ENCODE measurements at regions not wholly inside any gene's neighbourhood (a gene's known extent, or its start where the extent isn't known, plus 50 kb on each side); places are given as distances from the start of the nearest gene placed in this dataset.

DNA sequence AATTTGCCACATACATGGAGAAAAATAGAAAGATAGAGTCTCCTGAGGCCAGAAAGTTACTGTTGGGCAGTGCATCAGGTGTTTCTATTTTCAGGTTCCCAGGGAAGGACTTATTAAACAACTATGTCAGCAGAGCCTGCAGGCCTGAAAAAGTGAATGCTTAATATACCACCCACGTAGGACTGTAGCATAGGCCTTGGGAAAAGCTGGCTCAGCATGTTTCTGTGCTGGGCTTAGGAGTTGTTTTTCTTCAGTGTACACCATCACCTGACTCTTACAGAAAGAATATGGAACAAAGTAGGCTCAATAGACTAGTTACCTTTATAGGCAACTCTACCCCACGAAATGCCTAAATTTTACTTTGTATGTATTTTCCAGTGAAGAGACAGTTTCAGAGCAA lies 1385.9 kb downstream of the FAM133A start:
- Histone ChIP-seq H3K4me1 (ENCODE audit: control insufficient read depth in 1 of 2, extremely low read depth in 1 of 2, insufficient read depth in 2 of 2, low read length in 2 of 2) (no peaks in the 10 kb centered on the region), H3K27ac (ENCODE audit: low read length) (no peak overlapping the region), H3K9me3 (no peaks in the 10 kb centered on the region), H3K27me3 (replicated peaks in 1 of 2; ENCODE audit: control insufficient read depth in 2 of 2, extremely low read depth in 1 of 2, insufficient read depth in 2 of 2, low read length in 1 of 2) (no peaks in the 10 kb centered on the region), H3K4me3 (ENCODE audit: control insufficient read depth in 1 of 2, extremely low read depth in 1 of 2, low read length in 1 of 2) (no peak overlapping the region), H3K36me3 (ENCODE audit: control insufficient read depth in 2 of 2, extremely low read depth in 1 of 2, insufficient read depth in 1 of 2, low read length in 1 of 2) (no peaks in the 10 kb centered on the region)
- no peaks in the 10 kb centered on the region for H3K9me3 Mint-ChIP-seq
- H3K27me3 Mint-ChIP-seq: no peaks in the 10 kb centered on the region
- no peaks in the 10 kb centered on the region for H3K36me3 Mint-ChIP-seq
- CTCF ChIA-PET: no interaction called here
- POLR2A ChIA-PET: no interaction called here
- H3K4me3 Mint-ChIP-seq: no peak overlapping the region
- DNase-seq: no peak
- no peaks in the 10 kb centered on the region for H3K4me1 Mint-ChIP-seq
- ATAC-seq (replicated peaks in 1 of 4): no peak
- H3K27ac Mint-ChIP-seq: no peak overlapping the region
- no CpG with 5 or more reads among the region's 2 CpGs for WGBS (ENCODE audit: insufficient coverage)

DNA sequence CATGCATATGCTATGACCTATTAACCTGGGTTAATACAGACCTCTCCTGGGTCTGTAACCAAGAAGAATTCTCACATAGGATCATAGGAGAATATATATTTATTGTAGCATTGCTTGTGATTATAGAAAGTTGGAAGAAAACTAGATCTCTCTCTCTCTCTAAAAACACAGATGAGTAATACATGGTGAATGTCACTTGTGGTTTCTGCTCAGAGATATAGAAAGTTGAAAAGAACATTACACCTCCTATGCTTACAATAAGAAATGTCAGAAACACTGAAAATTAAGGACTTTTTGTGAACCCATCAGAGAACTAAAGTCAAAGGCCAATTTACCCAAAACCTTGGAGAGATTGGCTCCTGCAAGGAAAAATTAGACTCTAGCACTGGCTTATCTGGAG lies 1389.5 kb downstream of the FAM133A start:
- Mint-ChIP-seq H3K36me3 (no peaks in the 10 kb centered on the region), H3K9me3 (no peaks in the 10 kb centered on the region), H3K27me3 (no peaks in the 10 kb centered on the region), H3K4me3 (no peak overlapping the region), H3K27ac (no peak overlapping the region), H3K4me1 (no peaks in the 10 kb centered on the region)
- Histone ChIP-seq H3K4me1 (ENCODE audit: control insufficient read depth in 1 of 2, extremely low read depth in 1 of 2, insufficient read depth in 2 of 2, low read length in 2 of 2) (no peaks in the 10 kb centered on the region), H3K36me3 (ENCODE audit: control insufficient read depth in 2 of 2, extremely low read depth in 1 of 2, insufficient read depth in 1 of 2, low read length in 1 of 2) (no peaks in the 10 kb centered on the region), H3K4me3 (ENCODE audit: control insufficient read depth in 1 of 2, extremely low read depth in 1 of 2, low read length in 1 of 2) (no peak overlapping the region), H3K27ac (ENCODE audit: low read length) (no peak overlapping the region), H3K27me3 (replicated peaks in 1 of 2; ENCODE audit: control insufficient read depth in 2 of 2, extremely low read depth in 1 of 2, insufficient read depth in 2 of 2, low read length in 1 of 2) (no peaks in the 10 kb centered on the region), H3K9me3 (no peaks in the 10 kb centered on the region)
- ChIA-PET POLR2A (no interaction called here), CTCF (no interaction called here)
- DNase-seq (no peak), ATAC-seq (replicated peaks in 1 of 4) (no peak)

DNA sequence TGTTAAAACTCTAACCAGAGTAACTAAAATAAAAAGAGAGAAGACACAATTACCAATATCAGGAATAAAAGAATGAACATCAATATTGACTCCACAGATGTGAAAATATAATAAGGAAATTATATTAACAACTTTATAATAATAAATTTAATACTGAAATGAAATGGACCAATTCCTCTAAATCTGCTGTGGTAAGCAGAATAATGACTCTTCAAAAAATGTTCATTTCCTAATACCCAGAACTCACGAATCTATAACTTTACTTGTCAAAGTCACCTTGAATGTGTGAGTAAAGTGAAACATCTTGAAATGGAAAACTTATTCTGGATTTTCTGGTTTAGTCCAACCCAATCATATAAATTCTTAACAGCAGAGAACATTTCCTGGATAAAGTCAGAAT lies 1391.1 kb downstream of the FAM133A start:
- Mint-ChIP-seq H3K36me3 (no peaks in the 10 kb centered on the region), H3K4me3 (no peak overlapping the region), H3K4me1 (no peaks in the 10 kb centered on the region), H3K27ac (no peak overlapping the region), H3K27me3 (no peaks in the 10 kb centered on the region), H3K9me3 (peaks cover 0 to 2% (median 0%) of the 10 kb centered on the region in 3 donors)
- DNase-seq (no peak), ATAC-seq (replicated peaks in 1 of 4) (no peak)
- H3K4me3 ChIP-seq (ENCODE audit: control insufficient read depth in 1 of 2, extremely low read depth in 1 of 2, low read length in 1 of 2): no peak overlapping the region
- CTCF ChIA-PET: no interaction called here
- POLR2A ChIA-PET: no interaction called here
- H3K27me3 ChIP-seq (replicated peaks in 1 of 2; ENCODE audit: control insufficient read depth in 2 of 2, extremely low read depth in 1 of 2, insufficient read depth in 2 of 2, low read length in 1 of 2): no peaks in the 10 kb centered on the region
- H3K9me3 ChIP-seq: no peaks in the 10 kb centered on the region
- H3K4me1 ChIP-seq (ENCODE audit: control insufficient read depth in 1 of 2, extremely low read depth in 1 of 2, insufficient read depth in 2 of 2, low read length in 2 of 2): no peaks in the 10 kb centered on the region
- no peaks in the 10 kb centered on the region for H3K36me3 ChIP-seq (ENCODE audit: control insufficient read depth in 2 of 2, extremely low read depth in 1 of 2, insufficient read depth in 1 of 2, low read length in 1 of 2)
- H3K27ac ChIP-seq (ENCODE audit: low read length): no peak overlapping the region
- WGBS (ENCODE audit: insufficient coverage): no CpG with 5 or more reads among the region's 1 CpG

DNA sequence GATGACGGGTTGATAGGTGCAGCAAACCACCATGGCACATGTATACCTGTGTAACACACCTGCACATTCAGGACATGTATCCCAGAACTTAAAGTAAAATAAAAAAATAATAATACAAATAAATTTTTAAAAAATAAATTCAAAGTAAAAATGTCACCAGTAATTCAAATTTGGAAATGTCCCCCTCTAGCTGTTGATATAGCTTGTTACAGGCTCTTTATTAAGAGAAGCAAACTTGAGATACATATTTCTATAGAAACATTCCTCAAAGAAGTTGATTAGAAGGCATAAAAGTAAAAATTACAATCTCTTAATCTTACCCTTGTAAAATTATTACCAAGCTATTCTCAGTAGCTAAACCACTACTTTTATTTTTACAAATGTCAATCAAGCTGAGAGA lies 1397.0 kb downstream of the FAM133A start:
- ChIA-PET POLR2A (no interaction called here), CTCF (interaction anchor here in 1 of 2 donors (0.7 kb wide), 1 partner anchor 1920 kb away, joined by 3 read pairs; no protein-coding TSS in a partner anchor)
- no peaks in the 10 kb centered on the region for H3K36me3 Mint-ChIP-seq
- Histone ChIP-seq H3K4me1 (ENCODE audit: control insufficient read depth in 1 of 2, extremely low read depth in 1 of 2, insufficient read depth in 2 of 2, low read length in 2 of 2) (no peaks in the 10 kb centered on the region), H3K9me3 (no peaks in the 10 kb centered on the region), H3K36me3 (ENCODE audit: control insufficient read depth in 2 of 2, extremely low read depth in 1 of 2, insufficient read depth in 1 of 2, low read length in 1 of 2) (no peaks in the 10 kb centered on the region), H3K27ac (ENCODE audit: low read length) (no peak overlapping the region), H3K27me3 (replicated peaks in 1 of 2; ENCODE audit: control insufficient read depth in 2 of 2, extremely low read depth in 1 of 2, insufficient read depth in 2 of 2, low read length in 1 of 2) (no peaks in the 10 kb centered on the region), H3K4me3 (ENCODE audit: control insufficient read depth in 1 of 2, extremely low read depth in 1 of 2, low read length in 1 of 2) (no peak overlapping the region)
- no peak overlapping the region for H3K27ac Mint-ChIP-seq
- H3K9me3 Mint-ChIP-seq: peaks cover 0 to 5% (median 2%) of the 10 kb centered on the region in 3 donors
- no peaks in the 10 kb centered on the region for H3K4me1 Mint-ChIP-seq
- no peaks in the 10 kb centered on the region for H3K27me3 Mint-ChIP-seq
- DNase-seq (no peak), ATAC-seq (replicated peaks in 1 of 4) (no peak)
- WGBS (ENCODE audit: insufficient coverage): no CpG with 5 or more reads among the region's 1 CpG
- no peak overlapping the region for H3K4me3 Mint-ChIP-seq

DNA sequence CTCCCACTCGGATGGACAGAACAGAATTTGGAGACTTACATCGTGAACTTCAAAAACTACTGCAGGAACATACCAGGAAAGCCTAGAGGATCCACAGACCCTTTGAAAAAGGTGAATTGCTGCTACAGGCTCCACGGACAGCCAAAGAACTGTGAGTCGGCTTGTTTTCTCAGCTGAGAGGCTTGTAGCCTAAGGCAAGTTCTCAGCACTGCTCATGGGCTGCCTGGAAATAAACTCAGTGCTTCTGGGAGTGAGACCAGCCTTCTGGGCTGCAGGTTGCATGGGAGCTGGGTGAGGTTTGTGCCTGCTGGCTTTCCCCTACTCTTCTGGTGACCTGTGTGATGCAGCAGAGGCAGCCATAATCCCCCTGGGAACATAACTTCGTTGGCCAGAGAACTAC lies 1397.6 kb downstream of the FAM133A start:
- Mint-ChIP-seq H3K4me3 (no peak overlapping the region), H3K9me3 (peaks cover 0 to 5% (median 2%) of the 10 kb centered on the region in 3 donors), H3K27me3 (no peaks in the 10 kb centered on the region), H3K36me3 (no peaks in the 10 kb centered on the region), H3K27ac (no peak overlapping the region), H3K4me1 (no peaks in the 10 kb centered on the region)
- H3K4me1 ChIP-seq (ENCODE audit: control insufficient read depth in 1 of 2, extremely low read depth in 1 of 2, insufficient read depth in 2 of 2, low read length in 2 of 2): no peaks in the 10 kb centered on the region
- no peak overlapping the region for H3K27ac ChIP-seq (ENCODE audit: low read length)
- H3K27me3 ChIP-seq (replicated peaks in 1 of 2; ENCODE audit: control insufficient read depth in 2 of 2, extremely low read depth in 1 of 2, insufficient read depth in 2 of 2, low read length in 1 of 2): no peaks in the 10 kb centered on the region
- no peaks in the 10 kb centered on the region for H3K36me3 ChIP-seq (ENCODE audit: control insufficient read depth in 2 of 2, extremely low read depth in 1 of 2, insufficient read depth in 1 of 2, low read length in 1 of 2)
- 93% methylated on average over 2 of the region's 5 CpGs for WGBS (ENCODE audit: insufficient coverage)
- ChIA-PET POLR2A (no interaction called here), CTCF (interaction anchor here in 1 of 2 donors (0.7 kb wide), 1 partner anchor 1920 kb away, joined by 3 read pairs; no protein-coding TSS in a partner anchor)
- no peak for ATAC-seq (replicated peaks in 1 of 4)
- H3K4me3 ChIP-seq (ENCODE audit: control insufficient read depth in 1 of 2, extremely low read depth in 1 of 2, low read length in 1 of 2): no peak overlapping the region
- H3K9me3 ChIP-seq: no peaks in the 10 kb centered on the region
- DNase-seq: no peak

DNA sequence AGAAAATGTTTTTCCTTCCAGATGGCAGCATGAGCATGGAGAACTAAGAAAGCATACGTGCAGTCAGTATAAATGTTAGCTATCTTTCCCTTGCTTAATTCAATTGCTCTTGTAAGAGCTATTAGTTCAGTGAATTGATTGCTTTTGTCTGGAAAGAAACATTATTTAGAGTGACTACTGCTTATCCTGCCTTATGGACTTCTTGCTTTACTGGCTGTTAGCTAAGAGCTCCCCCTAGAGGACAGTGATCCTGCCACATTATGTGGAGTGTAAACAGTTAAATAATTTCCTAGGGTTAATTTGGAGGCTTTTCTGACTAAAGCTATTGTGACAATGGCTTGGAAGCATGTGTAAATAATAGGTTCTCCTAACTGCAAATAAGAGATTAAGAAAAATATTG lies 1402.4 kb downstream of the FAM133A start:
- Histone ChIP-seq H3K9me3 (no peaks in the 10 kb centered on the region), H3K27ac (ENCODE audit: low read length) (no peak overlapping the region), H3K36me3 (ENCODE audit: control insufficient read depth in 2 of 2, extremely low read depth in 1 of 2, insufficient read depth in 1 of 2, low read length in 1 of 2) (no peaks in the 10 kb centered on the region), H3K4me3 (ENCODE audit: control insufficient read depth in 1 of 2, extremely low read depth in 1 of 2, low read length in 1 of 2) (no peak overlapping the region), H3K4me1 (ENCODE audit: control insufficient read depth in 1 of 2, extremely low read depth in 1 of 2, insufficient read depth in 2 of 2, low read length in 2 of 2) (no peaks in the 10 kb centered on the region), H3K27me3 (replicated peaks in 1 of 2; ENCODE audit: control insufficient read depth in 2 of 2, extremely low read depth in 1 of 2, insufficient read depth in 2 of 2, low read length in 1 of 2) (no peaks in the 10 kb centered on the region)
- DNase-seq: no peak
- H3K27ac Mint-ChIP-seq: no peak overlapping the region
- H3K9me3 Mint-ChIP-seq: peaks cover 0 to 9% (median 2%) of the 10 kb centered on the region in 3 donors
- ATAC-seq (replicated peaks in 1 of 4): no peak
- H3K4me1 Mint-ChIP-seq: no peaks in the 10 kb centered on the region
- no peaks in the 10 kb centered on the region for H3K27me3 Mint-ChIP-seq
- H3K36me3 Mint-ChIP-seq: no peaks in the 10 kb centered on the region
- WGBS (ENCODE audit: insufficient coverage): no CpG with 5 or more reads among the region's 1 CpG
- CTCF ChIA-PET: no interaction called here
- H3K4me3 Mint-ChIP-seq: no peak overlapping the region
- POLR2A ChIA-PET: no interaction called here

DNA sequence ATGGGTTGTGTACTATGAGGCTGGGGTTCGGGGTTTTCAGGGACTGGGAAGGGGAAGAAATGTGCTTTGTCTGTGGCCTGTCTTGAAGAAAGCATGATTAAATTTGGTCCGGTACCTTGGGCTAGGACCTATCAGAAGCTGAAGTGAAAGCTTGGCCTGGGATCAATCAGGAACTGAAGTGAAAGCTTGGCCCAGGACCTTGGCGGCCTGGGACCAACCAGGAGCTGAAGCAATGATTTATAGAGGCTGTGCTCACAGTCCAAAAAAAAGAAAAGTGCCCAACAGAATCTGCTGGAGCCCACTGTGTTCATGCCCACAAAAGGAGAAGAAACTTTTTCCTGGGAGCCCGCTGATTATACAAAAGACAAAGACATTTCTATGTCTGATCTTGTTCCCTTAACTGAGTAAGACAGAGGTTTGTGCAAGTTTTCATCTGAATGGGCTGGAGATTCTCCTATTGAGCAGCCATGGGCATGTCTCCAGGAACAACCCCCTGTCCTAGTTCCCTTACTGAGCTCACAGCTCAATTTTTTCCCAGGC lies 1427.9 kb downstream of the FAM133A start:
- no peaks in the 10 kb centered on the region for H3K36me3 ChIP-seq (ENCODE audit: control insufficient read depth in 2 of 2, extremely low read depth in 1 of 2, insufficient read depth in 1 of 2, low read length in 1 of 2)
- no peaks in the 10 kb centered on the region for H3K36me3 Mint-ChIP-seq
- ATAC-seq (replicated peaks in 1 of 4) (no peak), DNase-seq (no peak)
- no peaks in the 10 kb centered on the region for H3K27me3 Mint-ChIP-seq
- no peaks in the 10 kb centered on the region for H3K9me3 ChIP-seq
- ChIA-PET CTCF (no interaction called here), POLR2A (no interaction called here)
- 62% methylated on average over 2 of the region's 4 CpGs for WGBS (ENCODE audit: insufficient coverage)
- H3K9me3 Mint-ChIP-seq: peaks cover 0 to 9% (median 0%) of the 10 kb centered on the region in 3 donors
- no peaks in the 10 kb centered on the region for H3K27me3 ChIP-seq (replicated peaks in 1 of 2; ENCODE audit: control insufficient read depth in 2 of 2, extremely low read depth in 1 of 2, insufficient read depth in 2 of 2, low read length in 1 of 2)
- no peak overlapping the region for H3K4me3 ChIP-seq (ENCODE audit: control insufficient read depth in 1 of 2, extremely low read depth in 1 of 2, low read length in 1 of 2)
- no peaks in the 10 kb centered on the region for H3K4me1 Mint-ChIP-seq
- H3K27ac Mint-ChIP-seq: no peak overlapping the region
- no peak overlapping the region for H3K27ac ChIP-seq (ENCODE audit: low read length)
- H3K4me3 Mint-ChIP-seq: no peak overlapping the region
- H3K4me1 ChIP-seq (ENCODE audit: control insufficient read depth in 1 of 2, extremely low read depth in 1 of 2, insufficient read depth in 2 of 2, low read length in 2 of 2): no peaks in the 10 kb centered on the region

Measured in T-cell (primary cell).